Cardiac muscle cell (in vitro differentiated cells and primary cell): ENCODE measurements at regions not wholly inside any gene's neighbourhood (a gene's known extent, or its start where the extent isn't known, plus 50 kb on each side); places are given as distances from the start of the nearest gene placed in this dataset.

Source experiments
- DNase-seq, 2 donors: peaks; one replicate each; pipeline versions ENCODE4 v3.0.0 to v3.0.0-alpha.2; 2010 to 2017; ENCODE audit warnings: low read depth in 1 of 2, low spot score in 1 of 2
- H3K27ac ChIP-seq: fragments of 200-600 bp; sonication (generic); 2 replicates; pipeline ENCODE4 v1.5.1; 2016
- H3K27me3 ChIP-seq: fragments of 200-600 bp; sonication (generic); 2 replicates; pipeline ENCODE4 v1.6.0; 2016; ENCODE audit warnings: control low read depth
- H3K36me3 ChIP-seq: fragments of 200-600 bp; sonication (generic); 2 replicates; pipeline ENCODE4 v1.5.1; 2016; ENCODE audit warnings: control low read depth
- H3K4me1 ChIP-seq: fragments of 200-600 bp; sonication (generic); 2 replicates; pipeline ENCODE4 v1.8.1; 2017; ENCODE audit warnings: low read depth, mild to moderate bottlenecking, mixed run types
- H3K4me3 ChIP-seq: fragments of 200-600 bp; sonication (generic); 2 replicates; pipeline ENCODE4 v1.5.1; 2016; ENCODE audit warnings: mild to moderate bottlenecking
- H3K9me3 ChIP-seq: fragments of 200-600 bp; sonication (generic); 2 replicates; pipeline ENCODE4 v1.5.1; 2017; ENCODE audit warnings: low read depth, mild to moderate bottlenecking, control low read depth
- CTCF ChIP-seq: IDR thresholded peaks from 2 replicates; pipeline ENCODE4 v1.5.1; 2012; ENCODE audit warnings: low read depth, mild to moderate bottlenecking, low read length

- no peaks in the 10 kb centered on the region for H3K27me3 ChIP-seq
- TF ChIP-seq CTCF = no peak
- DNase-seq = no peak
- no peak overlapping the region for H3K27ac ChIP-seq
- H3K4me1 ChIP-seq = no peaks in the 10 kb centered on the region
- no peaks in the 10 kb centered on the region for H3K9me3 ChIP-seq
- H3K4me3 ChIP-seq = no peak overlapping the region
- H3K36me3 ChIP-seq = no peaks in the 10 kb centered on the region
Measured at GRCh38 chrX:143306991-143307937, 210.0 kb downstream of the SPANXN3 start.

GRCh38 chrX:143304518-143304917 is 212.8 kb downstream of the SPANXN3 start:
- Histone ChIP-seq H3K36me3 (no peaks in the 10 kb centered on the region), H3K27ac (no peak overlapping the region), H3K27me3 (no peaks in the 10 kb centered on the region), H3K9me3 (no peaks in the 10 kb centered on the region), H3K4me1 (no peaks in the 10 kb centered on the region), H3K4me3 (no peak overlapping the region)
- TF ChIP-seq CTCF = no peak
- no peak for DNase-seq

GRCh38 chrX:143304025-143304424 is 213.2 kb downstream of the SPANXN3 start:
- no peak for TF ChIP-seq CTCF
- Histone ChIP-seq H3K36me3 (no peaks in the 10 kb centered on the region), H3K27ac (no peak overlapping the region), H3K9me3 (no peaks in the 10 kb centered on the region), H3K4me3 (no peak overlapping the region), H3K27me3 (no peaks in the 10 kb centered on the region), H3K4me1 (no peaks in the 10 kb centered on the region)
- no peak for DNase-seq

GRCh38 chrX:143298663-143299241 is 218.5 kb downstream of the SPANXN3 start:
- Histone ChIP-seq H3K4me1 (no peaks in the 10 kb centered on the region), H3K9me3 (no peaks in the 10 kb centered on the region), H3K27ac (no peak overlapping the region), H3K4me3 (no peak overlapping the region), H3K27me3 (no peaks in the 10 kb centered on the region), H3K36me3 (no peaks in the 10 kb centered on the region)
- TF ChIP-seq CTCF = no peak
- DNase-seq = peak in 1 of 2 donors; percentile 21

- no peak for TF ChIP-seq CTCF
Measured at GRCh38 chrX:143296521-143296920, 220.8 kb downstream of the SPANXN3 start.

More at GRCh38 chrX:143296521-143296920, 220.8 kb downstream of the SPANXN3 start:
- no peaks in the 10 kb centered on the region for H3K9me3 ChIP-seq
- no peaks in the 10 kb centered on the region for H3K4me1 ChIP-seq
- H3K27ac ChIP-seq = no peak overlapping the region
- H3K36me3 ChIP-seq = no peaks in the 10 kb centered on the region
- DNase-seq = no peak
- no peaks in the 10 kb centered on the region for H3K27me3 ChIP-seq
- no peak overlapping the region for H3K4me3 ChIP-seq
